H9 (cell line): ENCODE measurements at regions not wholly inside any gene's neighbourhood (a gene's known extent, or its start where the extent isn't known, plus 50 kb on each side); places are given as distances from the start of the nearest gene placed in this dataset.

Experiments
- DNase-seq: peaks from one replicate; pipeline ENCODE4 v3.0.0-alpha.2; 2017
- H2AFZ ChIP-seq: one replicate; pipeline ENCODE4 v1.6.1; 2013; ENCODE audit warnings: mild to moderate bottlenecking, low read length, control low read depth, moderate library complexity
- H2AK5ac ChIP-seq: 2 replicates; pipeline ENCODE4 v1.6.1; 2013; ENCODE audit warnings: low read length, control low read depth, mixed read lengths; ENCODE audit not compliant: insufficient read length
- H2BK120ac ChIP-seq: one replicate; pipeline ENCODE4 v1.6.1; 2013; ENCODE audit warnings: low read depth, mild to moderate bottlenecking, low read length, control low read depth, inconsistent platforms; ENCODE audit not compliant: poor library complexity, severe bottlenecking
- H2BK12ac ChIP-seq: 2 replicates; pipeline ENCODE4 v1.6.1; 2013; ENCODE audit warnings: low read length, control low read depth, mixed read lengths, low read depth; ENCODE audit not compliant: insufficient read length
- H2BK15ac ChIP-seq: 2 replicates; pipeline ENCODE4 v1.6.1; 2013; ENCODE audit warnings: low read depth, low read length, control low read depth
- H2BK20ac ChIP-seq: one replicate; pipeline ENCODE4 v1.6.1; 2013; ENCODE audit warnings: low read depth, mild to moderate bottlenecking, low read length, control low read depth, inconsistent platforms; ENCODE audit not compliant: poor library complexity, severe bottlenecking
- H2BK5ac ChIP-seq: 2 replicates; pipeline ENCODE4 v1.6.1; 2013; ENCODE audit warnings: low read length, control low read depth, mixed read lengths; ENCODE audit not compliant: insufficient read length
- H3K14ac ChIP-seq: 2 replicates; pipeline ENCODE4 v1.6.1; 2013; ENCODE audit warnings: low read length, control low read depth; ENCODE audit not compliant: insufficient read depth
- H3K18ac ChIP-seq: 2 replicates; pipeline ENCODE4 v1.6.1; 2013; ENCODE audit warnings: low read depth, mild to moderate bottlenecking, mixed read lengths, low read length, control low read depth; ENCODE audit not compliant: insufficient read length
- H3K23ac ChIP-seq: 2 replicates; pipeline ENCODE4 v1.6.1; 2013; ENCODE audit warnings: low read length, control low read depth, mixed read lengths, low read depth; ENCODE audit not compliant: insufficient read length
- H3K23me2 ChIP-seq: 2 replicates; pipeline ENCODE4 v1.6.1; 2013; ENCODE audit warnings: low read depth, mild to moderate bottlenecking, mixed read lengths, low read length, control low read depth; ENCODE audit not compliant: insufficient read length, poor library complexity, severe bottlenecking
- H3K27ac ChIP-seq: 2 replicates; pipeline ENCODE4 v1.5.1; 2013; ENCODE audit warnings: low read length, control low read depth, mixed read lengths, low read depth; ENCODE audit not compliant: insufficient read length
- H3K27me3 ChIP-seq: 2 replicates; pipeline ENCODE4 v1.6.1; 2013; ENCODE audit warnings: low read length, control low read depth, inconsistent platforms; ENCODE audit not compliant: insufficient read depth
- H3K4ac ChIP-seq: 2 replicates; pipeline ENCODE4 v1.6.1; 2013; ENCODE audit warnings: low read depth, mild to moderate bottlenecking, control low read depth, inconsistent platforms, low read length, moderate library complexity
- H3K4me1 ChIP-seq: 2 replicates; pipeline ENCODE4 v1.6.1; 2013; ENCODE audit warnings: low read length, control low read depth, inconsistent platforms; ENCODE audit not compliant: insufficient read depth
- H3K4me2 ChIP-seq: 2 replicates; pipeline ENCODE4 v1.6.1; 2013; ENCODE audit warnings: low read length, control low read depth, mixed read lengths; ENCODE audit not compliant: insufficient read length, insufficient read depth
- H3K56ac ChIP-seq: 2 replicates; pipeline ENCODE4 v1.6.1; 2013; ENCODE audit warnings: low read depth, mild to moderate bottlenecking, mixed read lengths, low read length, control low read depth; ENCODE audit not compliant: insufficient read length
- H3K79me1 ChIP-seq: 2 replicates; pipeline ENCODE4 v1.6.1; 2013; ENCODE audit warnings: low read depth, mild to moderate bottlenecking, moderate library complexity, low read length, control low read depth, inconsistent platforms; ENCODE audit not compliant: insufficient read depth, poor library complexity, severe bottlenecking
- H3K79me2 ChIP-seq: 2 replicates; pipeline ENCODE4 v1.6.1; 2013; ENCODE audit warnings: low read length, control low read depth, inconsistent platforms; ENCODE audit not compliant: insufficient read depth
- H3K9ac ChIP-seq: 2 replicates; pipeline ENCODE4 v1.6.1; 2013; ENCODE audit warnings: low read length, control low read depth, mixed read lengths; ENCODE audit not compliant: insufficient read length; ENCODE audit errors: extremely low read depth
- H3K9me3 ChIP-seq: one replicate; pipeline ENCODE4 v1.6.1; 2013; ENCODE audit warnings: low read depth, low read length, inconsistent platforms; ENCODE audit not compliant: control insufficient read depth
- H3T11ph ChIP-seq: one replicate; pipeline ENCODE4 v1.6.1; 2013; ENCODE audit warnings: mild to moderate bottlenecking, low read length, control low read depth, inconsistent platforms
- H4K20me1 ChIP-seq: one replicate; pipeline ENCODE4 v1.6.1; 2013; ENCODE audit not compliant: control insufficient read depth, insufficient read length, insufficient read depth
- H4K5ac ChIP-seq: 2 replicates; pipeline ENCODE4 v1.6.1; 2013; ENCODE audit warnings: low read depth, mild to moderate bottlenecking, mixed read lengths, low read length, control low read depth; ENCODE audit not compliant: insufficient read length
- H4K8ac ChIP-seq: replicated peaks from 2 replicates; pipeline ENCODE4 v1.6.1; 2013; ENCODE audit warnings: low read length, control low read depth, mixed read lengths, low read depth; ENCODE audit not compliant: insufficient read length
- H4K91ac ChIP-seq: 2 replicates; pipeline ENCODE4 v1.6.1; 2013; ENCODE audit warnings: low read depth, mild to moderate bottlenecking, moderate library complexity, mixed read lengths, low read length, control low read depth; ENCODE audit not compliant: insufficient read length
- H3K27ac Mint-ChIP-seq, 3 experiments: 2 replicates in 2 of 3; 3 replicates in 1 of 3; pipeline ENCODE4 v1.8.0; 2020 to 2021; ENCODE audit warnings: mixed read lengths in 3 of 3, mild to moderate bottlenecking in 1 of 3, moderate library complexity in 1 of 3
- H3K27me3 Mint-ChIP-seq: 2 replicates; pipeline ENCODE4 v1.8.0; 2021; ENCODE audit warnings: low read depth, mild to moderate bottlenecking, moderate library complexity, mixed read lengths
- H3K36me3 Mint-ChIP-seq, 3 experiments: 2 replicates in 2 of 3; 3 replicates in 1 of 3; pipeline ENCODE4 v1.8.0; 2020 to 2021; ENCODE audit warnings: low read depth in 3 of 3, mixed read lengths in 3 of 3; ENCODE audit not compliant: insufficient read depth in 1 of 3
- H3K4me1 Mint-ChIP-seq, 2 experiments: 2 replicates each; pipeline ENCODE4 v1.8.0; 2020; ENCODE audit warnings: mixed read lengths in 2 of 2
- H3K4me3 Mint-ChIP-seq, 2 experiments: 2 replicates in 1 of 2; 3 replicates in 1 of 2; pipeline ENCODE4 v1.8.0; 2020 to 2021; ENCODE audit warnings: mild to moderate bottlenecking in 2 of 2, mixed read lengths in 2 of 2, moderate library complexity in 1 of 2
- H3K9me3 Mint-ChIP-seq, 2 experiments: 2 replicates in 1 of 2; 3 replicates in 1 of 2; pipeline ENCODE4 v1.8.0; 2020; ENCODE audit warnings: mild to moderate bottlenecking in 2 of 2, mixed read lengths in 2 of 2, moderate library complexity in 1 of 2
- WGBS: extraction: QIAGEN DNeasy Blood & Tissue Kit; methylation state at CpG from one replicate; pipeline ENCODE4 v1.1.7; 2013; ENCODE audit warnings: missing lambda C conversion rate, low lambda C conversion rate, mixed read lengths; ENCODE audit not compliant: insufficient read length; ENCODE audit errors: extremely low coverage; 5-methylcytosine and 5-hydroxymethylcytosine counted together
- TF ChIP-seq, protein P1 (sequence below): fragments of 200-600 bp; sonication (generic); conservative IDR thresholded peaks from 3 replicates; pipeline ENCODE4 v1.8.0; 2021; ENCODE audit warnings: antibody characterized with exemption, mild to moderate bottlenecking

DNA sequence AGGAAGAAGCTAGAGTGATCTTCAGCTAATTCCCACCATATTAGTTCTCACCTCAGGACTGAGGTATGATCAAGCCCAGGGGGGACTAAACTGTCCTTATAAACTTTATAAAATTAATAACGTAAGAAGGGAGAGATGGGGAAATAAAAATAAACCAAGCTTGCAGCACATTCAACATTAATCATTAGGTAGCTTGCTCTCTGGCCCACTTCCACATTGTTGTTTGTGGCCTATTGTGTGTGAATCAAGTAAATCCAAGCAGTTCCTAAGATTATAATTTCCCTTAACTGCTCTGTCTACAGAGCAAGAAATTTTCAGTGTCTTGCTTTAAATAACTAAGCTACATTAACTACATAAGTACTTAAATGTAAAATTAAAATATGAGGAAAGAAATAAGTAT is 131.3 kb upstream of the ABCA1 start:
- no peaks in the 10 kb centered on the region for H3K23me2 ChIP-seq
- no peak overlapping the region for H2BK15ac ChIP-seq
- Mint-ChIP-seq H3K4me1 (peaks cover 12 to 15% of the 10 kb centered on the region in 2 experiments), H3K27me3 (peaks cover 2% of the 10 kb centered on the region), H3K36me3 (no peaks in the 10 kb centered on the region), H3K4me3 (no peak overlapping the region), H3K9me3 (no peaks in the 10 kb centered on the region; a peak in 1 of 5 replicates), H3K27ac (no peak overlapping the region)
- H2BK12ac ChIP-seq, result no peak overlapping the region
- H2BK20ac ChIP-seq, result no peak overlapping the region
- no CpG with 5 or more reads among the region's 1 CpG for WGBS
- H2BK5ac ChIP-seq, result no peak overlapping the region
- no peaks in the 10 kb centered on the region for H3K9me3 ChIP-seq
- no peak overlapping the region for H3K23ac ChIP-seq
- TF ChIP-seq, protein P1, sequence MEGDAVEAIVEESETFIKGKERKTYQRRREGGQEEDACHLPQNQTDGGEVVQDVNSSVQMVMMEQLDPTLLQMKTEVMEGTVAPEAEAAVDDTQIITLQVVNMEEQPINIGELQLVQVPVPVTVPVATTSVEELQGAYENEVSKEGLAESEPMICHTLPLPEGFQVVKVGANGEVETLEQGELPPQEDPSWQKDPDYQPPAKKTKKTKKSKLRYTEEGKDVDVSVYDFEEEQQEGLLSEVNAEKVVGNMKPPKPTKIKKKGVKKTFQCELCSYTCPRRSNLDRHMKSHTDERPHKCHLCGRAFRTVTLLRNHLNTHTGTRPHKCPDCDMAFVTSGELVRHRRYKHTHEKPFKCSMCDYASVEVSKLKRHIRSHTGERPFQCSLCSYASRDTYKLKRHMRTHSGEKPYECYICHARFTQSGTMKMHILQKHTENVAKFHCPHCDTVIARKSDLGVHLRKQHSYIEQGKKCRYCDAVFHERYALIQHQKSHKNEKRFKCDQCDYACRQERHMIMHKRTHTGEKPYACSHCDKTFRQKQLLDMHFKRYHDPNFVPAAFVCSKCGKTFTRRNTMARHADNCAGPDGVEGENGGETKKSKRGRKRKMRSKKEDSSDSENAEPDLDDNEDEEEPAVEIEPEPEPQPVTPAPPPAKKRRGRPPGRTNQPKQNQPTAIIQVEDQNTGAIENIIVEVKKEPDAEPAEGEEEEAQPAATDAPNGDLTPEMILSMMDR, result no peak
- H3K79me1 ChIP-seq, result no peaks in the 10 kb centered on the region
- no peak overlapping the region for H3K4me2 ChIP-seq
- no peaks in the 10 kb centered on the region for H3K27me3 ChIP-seq
- H4K20me1 ChIP-seq, result no peaks in the 10 kb centered on the region
- H3K27ac ChIP-seq, result no peak overlapping the region
- no peak overlapping the region for H3T11ph ChIP-seq
- H2AK5ac ChIP-seq, result no peak overlapping the region
- H4K8ac ChIP-seq, result no peak overlapping the region
- no peak overlapping the region for H3K18ac ChIP-seq
- no peak overlapping the region for H2BK120ac ChIP-seq
- H3K4ac ChIP-seq, result no peak overlapping the region
- peaks cover 4% of the 10 kb centered on the region; the same call in 1 of the 2 replicates for H3K4me1 ChIP-seq
- no peak for DNase-seq
- H3K56ac ChIP-seq, result no peak overlapping the region
- H4K91ac ChIP-seq, result no peak overlapping the region
- H2AFZ ChIP-seq, result no peak overlapping the region
- no peak overlapping the region for H3K9ac ChIP-seq
- no peaks in the 10 kb centered on the region for H3K79me2 ChIP-seq
- no peak overlapping the region for H4K5ac ChIP-seq
- no peak overlapping the region for H3K14ac ChIP-seq
